DMS79 treated with DMSO at 0.1 percent for 48 hours (cell line): ENCODE measurements at regions not wholly inside any gene's neighbourhood (a gene's known extent, or its start where the extent isn't known, plus 50 kb on each side); places are given as distances from the start of the nearest gene placed in this dataset.

Experiments
- DNase-seq: peaks from one replicate; lab custom pipeline; 2025; lab: John Stamatoyannopoulos, UW

- no peak for DNase-seq
These were observed 108.9 kb upstream of the SPRY4 start for GRCh38 chr5:142433526-142434321.

- DNase-seq = peak; percentile 19
These were observed 108.1 kb upstream of the SPRY4 start for GRCh38 chr5:142432961-142433360.

GRCh38 chr5:142432369-142432863 lies 107.6 kb upstream of the SPRY4 start:
- peak; percentile 44 for DNase-seq

GRCh38 chr5:142428773-142429473 lies 104.1 kb upstream of the SPRY4 start:
- no peak for DNase-seq

- no peak for DNase-seq
These were observed 103.4 kb upstream of the SPRY4 start for GRCh38 chr5:142428036-142428772.

GRCh38 chr5:142427529-142427928 lies 102.7 kb upstream of the SPRY4 start:
- DNase-seq = no peak

- peak; percentile 1 for DNase-seq
These were observed 102.2 kb upstream of the SPRY4 start for GRCh38 chr5:142427015-142427364.

GRCh38 chr5:142426129-142427014 lies 101.6 kb upstream of the SPRY4 start:
- DNase-seq = no peak

GRCh38 chr5:142425286-142426065 lies 100.7 kb upstream of the SPRY4 start:
- no peak for DNase-seq

- DNase-seq = no peak
These were observed 97.6 kb upstream of the SPRY4 start for GRCh38 chr5:142422429-142422828.

GRCh38 chr5:142421621-142422397 lies 97.0 kb upstream of the SPRY4 start:
- DNase-seq = no peak

- no peak for DNase-seq
These were observed 96.4 kb upstream of the SPRY4 start for GRCh38 chr5:142421228-142421617.

- no peak for DNase-seq
These were observed 95.9 kb upstream of the SPRY4 start for GRCh38 chr5:142420561-142421227.

GRCh38 chr5:142412581-142412980 lies 87.8 kb upstream of the SPRY4 start:
- DNase-seq = no peak

- no peak for DNase-seq
These were observed 87.0 kb upstream of the SPRY4 start for GRCh38 chr5:142411656-142412425.

GRCh38 chr5:142411103-142411502 lies 86.3 kb upstream of the SPRY4 start:
- no peak for DNase-seq

- DNase-seq = peak; percentile 26
These were observed 84.2 kb upstream of the SPRY4 start for GRCh38 chr5:142408981-142409481.

GRCh38 chr5:142408536-142408935 lies 83.7 kb upstream of the SPRY4 start:
- DNase-seq = no peak
